ENCODE measurements at regions not wholly inside any gene's neighbourhood (a gene's known extent, or its start where the extent isn't known, plus 50 kb on each side); places are given as distances from the start of the nearest gene placed in this dataset.

- 7 to 47% methylated on average over 1 of the region's 1 CpG for WGBS, 2 donors
- no peaks in the 10 kb centered on the region for H3K27me3 ChIP-seq
- intact Hi-C loops (cut with DNase I) = no loop called here
- H3K9me3 ChIP-seq = no peaks in the 10 kb centered on the region
- H3K36me3 ChIP-seq = no peaks in the 10 kb centered on the region
- peak overlapping the region in 3 of 4 donors; percentile 40 to 58 (median 56) for H3K27ac ChIP-seq
- DNase-seq = no peak
- TF ChIP-seq POLR2AphosphoS5 (IDR thresholded peaks at IDR 0.05) (peak; percentile 13 to 72 (median 64)), POLR2A (IDR thresholded peaks at IDR 0.05) (no peak), CTCF (IDR thresholded peaks at IDR 0.05) (no peak), EP300 (IDR thresholded peaks at IDR 0.05) (peak in 3 of 4 donors; percentile 32 to 62 (median 52))
- H3K4me3 ChIP-seq = no peak overlapping the region
- H3K4me1 ChIP-seq = peaks cover 0 to 41% (median 28%) of the 10 kb centered on the region in 4 donors
Measured at GRCh38 chr4:106587558-106587957, 219.0 kb upstream of the GIMD1 start.

GRCh38 chr4:106585915-106586349, 217.4 kb upstream of the GIMD1 start:
- Histone ChIP-seq H3K36me3 (no peaks in the 10 kb centered on the region), H3K27ac (peak overlapping the region in 1 of 4 donors; percentile 58), H3K4me1 (peaks cover 0 to 41% (median 28%) of the 10 kb centered on the region in 4 donors), H3K4me3 (no peak overlapping the region), H3K9me3 (no peaks in the 10 kb centered on the region), H3K27me3 (no peaks in the 10 kb centered on the region)
- TF ChIP-seq CTCF (IDR thresholded peaks at IDR 0.05) = no peak
- no peak for TF ChIP-seq POLR2AphosphoS5 (IDR thresholded peaks at IDR 0.05)
- TF ChIP-seq EP300 (IDR thresholded peaks at IDR 0.05) = no peak
- TF ChIP-seq POLR2A (IDR thresholded peaks at IDR 0.05) = no peak
- intact Hi-C loops (cut with DNase I) = no loop called here
- 14 to 35% methylated on average over 1 of the region's 1 CpG for WGBS, 2 donors
- no peak for DNase-seq

GRCh38 chr4:106584337-106584989, 215.9 kb upstream of the GIMD1 start:
- Histone ChIP-seq H3K27ac (no peak overlapping the region), H3K4me3 (no peak overlapping the region), H3K27me3 (no peaks in the 10 kb centered on the region), H3K36me3 (no peaks in the 10 kb centered on the region), H3K4me1 (peaks cover 0 to 34% (median 23%) of the 10 kb centered on the region in 4 donors), H3K9me3 (no peaks in the 10 kb centered on the region)
- no peak for DNase-seq
- intact Hi-C loops (cut with DNase I) = no loop called here
- no peak for TF ChIP-seq POLR2A (IDR thresholded peaks at IDR 0.05)
- no peak for TF ChIP-seq CTCF (IDR thresholded peaks at IDR 0.05)
- no peak for TF ChIP-seq EP300 (IDR thresholded peaks at IDR 0.05)
- no peak for TF ChIP-seq POLR2AphosphoS5 (IDR thresholded peaks at IDR 0.05)

GRCh38 chr4:106583567-106583966, 215.0 kb upstream of the GIMD1 start:
- TF ChIP-seq EP300 (IDR thresholded peaks at IDR 0.05) (no peak), POLR2A (IDR thresholded peaks at IDR 0.05) (no peak), POLR2AphosphoS5 (IDR thresholded peaks at IDR 0.05) (no peak), CTCF (IDR thresholded peaks at IDR 0.05) (no peak)
- Histone ChIP-seq H3K4me3 (no peak overlapping the region), H3K4me1 (peaks cover 0 to 27% (median 19%) of the 10 kb centered on the region in 4 donors), H3K27ac (no peak overlapping the region), H3K36me3 (no peaks in the 10 kb centered on the region), H3K27me3 (no peaks in the 10 kb centered on the region), H3K9me3 (no peaks in the 10 kb centered on the region)
- WGBS, 2 donors = 24 to 64% methylated on average over 2 of the region's 2 CpGs
- intact Hi-C loops (cut with DNase I) = no loop called here
- no peak for DNase-seq

- TF ChIP-seq POLR2A (IDR thresholded peaks at IDR 0.05) (no peak), CTCF (IDR thresholded peaks at IDR 0.05) (no peak), POLR2AphosphoS5 (IDR thresholded peaks at IDR 0.05) (no peak), EP300 (IDR thresholded peaks at IDR 0.05) (no peak)
Measured at GRCh38 chr4:106583108-106583507, 214.5 kb upstream of the GIMD1 start.

More at GRCh38 chr4:106583108-106583507, 214.5 kb upstream of the GIMD1 start:
- Histone ChIP-seq H3K27ac (no peak overlapping the region), H3K4me3 (no peak overlapping the region), H3K27me3 (no peaks in the 10 kb centered on the region), H3K4me1 (peaks cover 0 to 23% (median 14%) of the 10 kb centered on the region in 4 donors), H3K36me3 (no peaks in the 10 kb centered on the region), H3K9me3 (no peaks in the 10 kb centered on the region)
- no peak for DNase-seq
- intact Hi-C loops (cut with DNase I) = no loop called here
- WGBS, 2 donors = 10 to 64% methylated on average over 2 of the region's 2 CpGs

All from sigmoid colon (tissue), 6 donors.